ENCODE measurements at regions not wholly inside any gene's neighbourhood (a gene's known extent, or its start where the extent isn't known, plus 50 kb on each side); places are given as distances from the start of the nearest gene placed in this dataset.
A peak's percentile ranks its signal among the peaks of the same experiment; 100 is the strongest.

- no peak for DNase-seq (ENCODE audit: insufficient read length)
- TF ChIP-seq POLR2AphosphoS5 (IDR thresholded peaks at IDR 0.05; ENCODE audit: low read depth, low read length), result no peak
- no peak for TF ChIP-seq POLR2A (IDR thresholded peaks at IDR 0.05; ENCODE audit: low read depth, low read length)
- TF ChIP-seq TAF1 (IDR thresholded peaks at IDR 0.05; ENCODE audit: borderline replicate concordance, low read depth, low read length), result no peak
- peak; percentile 33 for FAIRE-seq
These were observed 136.7 kb downstream of the NUDT12 start for GRCh38 chr5:103425686-103426454.

GRCh38 chr5:103424453-103425205, 138.0 kb downstream of the NUDT12 start:
- DNase-seq (ENCODE audit: insufficient read length), result no peak
- FAIRE-seq, result peak; percentile 80

DNA sequence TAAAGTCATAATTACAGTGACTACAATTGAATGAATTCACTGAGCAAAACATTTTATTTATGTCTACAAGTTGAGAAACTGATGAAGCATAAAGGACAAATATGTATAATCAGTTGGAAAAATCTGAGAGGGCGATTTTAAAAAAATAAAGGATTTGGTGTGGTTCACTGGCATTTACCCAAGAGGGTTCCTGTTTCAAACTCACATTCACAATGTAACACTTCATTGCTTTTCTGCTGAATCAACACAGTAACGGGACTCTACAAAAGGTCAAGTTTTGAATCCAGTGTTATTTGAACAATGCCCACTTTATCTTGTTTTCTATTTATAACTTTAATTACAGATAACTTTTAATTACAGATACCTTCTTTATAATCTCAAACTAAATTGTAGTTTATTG, 138.6 kb downstream of the NUDT12 start:
- FAIRE-seq (peak; percentile 53), DNase-seq (ENCODE audit: insufficient read length) (no peak)
- TF ChIP-seq POLR2A (IDR thresholded peaks at IDR 0.05; ENCODE audit: low read depth, low read length) (no peak), TAF1 (IDR thresholded peaks at IDR 0.05; ENCODE audit: borderline replicate concordance, low read depth, low read length) (no peak), POLR2AphosphoS5 (IDR thresholded peaks at IDR 0.05; ENCODE audit: low read depth, low read length) (no peak)

More at GRCh38 chr5:103424453-103425205, 138.0 kb downstream of the NUDT12 start:
- TF ChIP-seq POLR2AphosphoS5 (IDR thresholded peaks at IDR 0.05; ENCODE audit: low read depth, low read length) (no peak), TAF1 (IDR thresholded peaks at IDR 0.05; ENCODE audit: borderline replicate concordance, low read depth, low read length) (no peak), POLR2A (IDR thresholded peaks at IDR 0.05; ENCODE audit: low read depth, low read length) (no peak)

DNA sequence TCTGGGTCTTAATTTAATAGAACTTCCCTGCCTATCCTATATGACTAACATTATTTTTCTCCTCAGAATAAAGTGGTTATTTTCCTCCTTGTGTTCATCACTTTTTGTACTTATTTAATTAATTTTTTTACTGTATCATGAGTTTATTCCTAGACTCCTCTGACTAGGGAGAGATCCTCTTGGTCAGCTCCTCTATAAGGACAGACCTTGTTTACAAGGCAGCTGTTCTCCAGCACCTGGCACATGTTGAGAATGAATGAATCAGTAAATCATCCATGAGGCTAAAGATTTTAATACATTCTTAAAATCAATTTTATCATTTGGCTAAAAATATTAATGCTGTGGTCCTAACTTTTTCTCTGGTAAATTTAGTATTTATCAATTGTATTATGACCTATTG, 139.8 kb downstream of the NUDT12 start:
- TF ChIP-seq TAF1 (IDR thresholded peaks at IDR 0.05; ENCODE audit: borderline replicate concordance, low read depth, low read length), result no peak
- no peak for TF ChIP-seq POLR2AphosphoS5 (IDR thresholded peaks at IDR 0.05; ENCODE audit: low read depth, low read length)
- TF ChIP-seq POLR2A (IDR thresholded peaks at IDR 0.05; ENCODE audit: low read depth, low read length), result no peak
- no peak for DNase-seq (ENCODE audit: insufficient read length)
- peak; percentile 27 for FAIRE-seq

DNA sequence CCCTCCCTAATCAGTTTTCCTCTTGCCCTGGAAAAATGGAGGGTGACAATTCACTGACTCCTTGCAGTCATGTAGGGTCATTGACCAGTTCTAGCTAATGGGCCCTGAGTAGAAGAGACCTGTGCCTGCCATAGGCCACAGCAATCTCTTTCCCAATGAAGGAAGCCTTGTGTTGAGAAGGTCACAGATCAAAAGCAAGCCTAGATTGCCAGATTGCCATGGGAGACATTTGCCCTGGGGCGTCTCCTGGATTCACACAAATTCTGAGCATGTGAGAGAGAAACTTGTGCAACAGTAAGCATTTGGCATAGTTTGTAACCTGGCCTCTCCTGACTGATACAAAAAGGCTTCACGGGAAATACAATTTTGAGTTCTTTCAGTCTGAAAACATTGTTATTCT, 148.0 kb downstream of the NUDT12 start:
- DNase-seq (ENCODE audit: insufficient read length), result no peak
- FAIRE-seq, result no peak
- no peak for TF ChIP-seq TAF1 (IDR thresholded peaks at IDR 0.05; ENCODE audit: borderline replicate concordance, low read depth, low read length)
- TF ChIP-seq POLR2A (IDR thresholded peaks at IDR 0.05; ENCODE audit: low read depth, low read length), result no peak
- no peak for TF ChIP-seq POLR2AphosphoS5 (IDR thresholded peaks at IDR 0.05; ENCODE audit: low read depth, low read length)

- DNase-seq (ENCODE audit: insufficient read length), result no peak
- TF ChIP-seq POLR2A (IDR thresholded peaks at IDR 0.05; ENCODE audit: low read depth, low read length) (no peak), POLR2AphosphoS5 (IDR thresholded peaks at IDR 0.05; ENCODE audit: low read depth, low read length) (no peak), TAF1 (IDR thresholded peaks at IDR 0.05; ENCODE audit: borderline replicate concordance, low read depth, low read length) (no peak)
- no peak for FAIRE-seq
These were observed 150.9 kb downstream of the NUDT12 start for GRCh38 chr5:103411711-103412110.

- no peak for FAIRE-seq
- TF ChIP-seq POLR2A (IDR thresholded peaks at IDR 0.05; ENCODE audit: low read depth, low read length) (no peak), TAF1 (IDR thresholded peaks at IDR 0.05; ENCODE audit: borderline replicate concordance, low read depth, low read length) (no peak), POLR2AphosphoS5 (IDR thresholded peaks at IDR 0.05; ENCODE audit: low read depth, low read length) (no peak)
- no peak for DNase-seq (ENCODE audit: insufficient read length)
These were observed 151.6 kb downstream of the MACIR start for GRCh38 chr5:103410172-103410571.

DNA sequence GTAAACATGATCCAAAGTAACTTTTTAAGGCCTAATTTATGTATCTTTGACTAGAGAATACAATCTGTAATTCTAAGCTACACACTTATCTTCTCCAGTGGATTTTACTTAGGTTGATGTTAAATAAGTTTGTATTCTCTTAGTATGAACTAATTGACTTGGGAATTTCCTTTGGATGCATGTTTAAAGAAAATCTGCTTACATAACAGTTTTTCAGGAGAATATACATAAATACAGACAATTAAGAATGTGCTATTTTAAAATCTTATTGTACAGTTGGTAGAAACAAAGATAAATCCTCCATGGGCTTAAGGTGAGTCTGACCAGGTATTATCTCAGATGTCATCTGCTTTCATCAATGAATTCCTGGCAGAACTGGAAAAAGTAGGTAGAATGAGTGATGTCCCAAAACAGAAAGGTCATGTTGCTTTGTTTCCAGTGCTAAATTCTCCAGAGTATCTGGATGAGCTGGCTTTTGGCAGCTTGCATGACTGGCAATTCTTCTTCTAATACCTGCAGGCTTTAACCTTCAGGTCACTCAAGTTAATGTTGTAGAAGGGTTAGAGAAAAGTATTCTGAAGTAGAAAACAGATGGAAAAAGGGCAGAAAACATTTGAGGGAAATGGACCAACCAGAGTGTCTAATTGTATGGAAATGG, 150.6 kb downstream of the MACIR start:
- DNase-seq (ENCODE audit: insufficient read length) (no peak), FAIRE-seq (no peak)
- TF ChIP-seq TAF1 (IDR thresholded peaks at IDR 0.05; ENCODE audit: borderline replicate concordance, low read depth, low read length), result no peak
- TF ChIP-seq POLR2A (IDR thresholded peaks at IDR 0.05; ENCODE audit: low read depth, low read length), result no peak
- no peak for TF ChIP-seq POLR2AphosphoS5 (IDR thresholded peaks at IDR 0.05; ENCODE audit: low read depth, low read length)

DNA sequence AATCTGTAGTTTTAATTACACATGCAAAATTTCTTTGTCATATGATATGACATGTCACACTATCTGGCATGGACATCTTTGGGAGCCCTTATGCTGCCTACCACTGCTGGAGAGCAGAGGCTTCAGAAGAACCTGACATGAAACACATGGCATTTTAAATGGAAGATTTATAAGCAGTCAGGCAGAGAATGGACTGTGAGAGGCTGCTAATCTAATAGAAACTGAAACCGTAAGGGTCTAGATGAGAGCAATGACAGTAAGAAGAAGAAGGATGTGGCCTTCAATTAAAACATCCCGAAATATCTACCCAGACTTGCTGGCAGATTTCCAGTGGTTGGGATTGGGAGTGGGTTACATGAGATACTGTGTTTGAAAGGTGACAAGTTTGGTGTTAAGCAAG, 149.8 kb downstream of the MACIR start:
- FAIRE-seq, result peak; percentile 86
- DNase-seq (ENCODE audit: insufficient read length), result no peak
- TF ChIP-seq POLR2A (IDR thresholded peaks at IDR 0.05; ENCODE audit: low read depth, low read length) (no peak), POLR2AphosphoS5 (IDR thresholded peaks at IDR 0.05; ENCODE audit: low read depth, low read length) (no peak), TAF1 (IDR thresholded peaks at IDR 0.05; ENCODE audit: borderline replicate concordance, low read depth, low read length) (no peak)

- FAIRE-seq, result no peak
- TF ChIP-seq POLR2A (IDR thresholded peaks at IDR 0.05; ENCODE audit: low read depth, low read length) (no peak), POLR2AphosphoS5 (IDR thresholded peaks at IDR 0.05; ENCODE audit: low read depth, low read length) (no peak), TAF1 (IDR thresholded peaks at IDR 0.05; ENCODE audit: borderline replicate concordance, low read depth, low read length) (no peak)
- no peak for DNase-seq (ENCODE audit: insufficient read length)
These were observed 148.8 kb downstream of the MACIR start for GRCh38 chr5:103407402-103407801.

GRCh38 chr5:103404483-103404882, 145.9 kb downstream of the MACIR start:
- FAIRE-seq, result no peak
- no peak for DNase-seq (ENCODE audit: insufficient read length)
- no peak for TF ChIP-seq POLR2AphosphoS5 (IDR thresholded peaks at IDR 0.05; ENCODE audit: low read depth, low read length)
- TF ChIP-seq POLR2A (IDR thresholded peaks at IDR 0.05; ENCODE audit: low read depth, low read length), result no peak
- TF ChIP-seq TAF1 (IDR thresholded peaks at IDR 0.05; ENCODE audit: borderline replicate concordance, low read depth, low read length), result no peak

Measured in GM12892 (cell line).